NCI-H2081 treated with DMSO at 0.1 percent for 48 hours (cell line): ENCODE measurements at regions not wholly inside any gene's neighbourhood (a gene's known extent, or its start where the extent isn't known, plus 50 kb on each side); places are given as distances from the start of the nearest gene placed in this dataset.

Source experiments
- DNase-seq: peaks from one replicate; lab custom pipeline; 2025; lab: John Stamatoyannopoulos, UW

- no peak for DNase-seq
Observed at GRCh38 chr16:5850632-5851392, 753.2 kb upstream of the EEF2KMT start.

- no peak for DNase-seq
Observed at GRCh38 chr16:5845046-5845445, 747.5 kb upstream of the EEF2KMT start.

- no peak for DNase-seq
Observed at GRCh38 chr16:5841974-5842373, 744.4 kb upstream of the EEF2KMT start.

GRCh38 chr16:5838725-5839124, 741.1 kb upstream of the EEF2KMT start:
- DNase-seq = no peak

- no peak for DNase-seq
Observed at GRCh38 chr16:5838071-5838470, 740.5 kb upstream of the EEF2KMT start.

- DNase-seq = no peak
Observed at GRCh38 chr16:5837007-5837670, 739.5 kb upstream of the EEF2KMT start.

- DNase-seq = no peak
Observed at GRCh38 chr16:5835876-5836275, 738.3 kb upstream of the EEF2KMT start.

GRCh38 chr16:5826332-5826731, 728.7 kb upstream of the EEF2KMT start:
- no peak for DNase-seq

GRCh38 chr16:5820472-5820871, 722.9 kb upstream of the EEF2KMT start:
- DNase-seq = no peak

- no peak for DNase-seq
Observed at GRCh38 chr16:5815570-5816237, 718.1 kb upstream of the EEF2KMT start.

GRCh38 chr16:5801396-5801795, 703.8 kb upstream of the EEF2KMT start:
- DNase-seq = no peak

GRCh38 chr16:5793556-5793955, 696.0 kb upstream of the EEF2KMT start:
- no peak for DNase-seq

GRCh38 chr16:5791011-5791657, 693.5 kb upstream of the EEF2KMT start:
- no peak for DNase-seq

- DNase-seq = no peak
Observed at GRCh38 chr16:5790512-5790911, 692.9 kb upstream of the EEF2KMT start.

- DNase-seq = no peak
Observed at GRCh38 chr16:5789033-5789432, 691.4 kb upstream of the EEF2KMT start.

- no peak for DNase-seq
Observed at GRCh38 chr16:5781436-5781835, 683.8 kb upstream of the EEF2KMT start.

- DNase-seq = no peak
Observed at GRCh38 chr16:5776876-5777275, 679.3 kb upstream of the EEF2KMT start.

GRCh38 chr16:5775916-5776315, 678.3 kb upstream of the EEF2KMT start:
- no peak for DNase-seq

GRCh38 chr16:5770118-5770517, 672.5 kb upstream of the EEF2KMT start:
- DNase-seq = no peak

- no peak for DNase-seq
Observed at GRCh38 chr16:5769513-5769912, 671.9 kb upstream of the EEF2KMT start.

GRCh38 chr16:5768445-5768844, 670.9 kb upstream of the EEF2KMT start:
- no peak for DNase-seq

GRCh38 chr16:5763176-5763575, 665.6 kb upstream of the EEF2KMT start:
- no peak for DNase-seq

- no peak for DNase-seq
Observed at GRCh38 chr16:5762362-5762761, 664.8 kb upstream of the EEF2KMT start.
